Right lobe of liver (tissue), 6 donors: ENCODE measurements at regions not wholly inside any gene's neighbourhood (a gene's known extent, or its start where the extent isn't known, plus 50 kb on each side); places are given as distances from the start of the nearest gene placed in this dataset.

ENCODE experiments used
- ATAC-seq, 4 donors: fragments of 200-7000 bp; cut with Tn5 transposase; one replicate each; pipeline ENCODE4 v1.9.1; 2020; ENCODE audit warnings: mild to moderate bottlenecking in 4 of 4, moderate library complexity in 4 of 4
- DNase-seq, 3 donors: peaks; one replicate each; pipeline ENCODE4 v3.0.0-alpha.2; 2020
- H3K27ac ChIP-seq, 3 donors: fragments of 200-600 bp; one replicate each; pipeline ENCODE4 v1.8.0; 2022
- H3K27me3 ChIP-seq, 2 donors: fragments of 200-600 bp; one replicate each; pipeline ENCODE4 v1.8.0; 2022
- H3K36me3 ChIP-seq, 4 donors: fragments of 200-600 bp; sonication (generic) in 1 of 4; one replicate each; pipeline versions ENCODE4 v1.5.1 to v1.8.0; 2017 to 2022; ENCODE audit warnings: control low read depth in 1 of 4
- H3K4me1 ChIP-seq, 4 donors: fragments of 200-600 bp; sonication (generic) in 1 of 4; one replicate each; pipeline versions ENCODE4 v1.5.1 to v1.8.0; 2017 to 2022; ENCODE audit warnings: control low read depth in 1 of 4
- H3K4me3 ChIP-seq, 3 donors: fragments of 200-600 bp; one replicate each; pipeline ENCODE4 v1.8.0; 2022
- H3K9me3 ChIP-seq, 4 donors: fragments of 200-600 bp; sonication (generic) in 1 of 4; one replicate each; pipeline versions ENCODE4 v1.5.1 to v1.8.0; 2017 to 2022; ENCODE audit warnings: control low read depth in 1 of 4
- POLR2A ChIP-seq: fragments of 450-650 bp; IDR thresholded peaks from one replicate; pipeline ENCODE4 v1.6.1; 2017; ENCODE audit warnings: antibody characterized with exemption, mild to moderate bottlenecking
- WGBS: methylation state at CpG from one replicate; pipeline ENCODE4 v1.1.6; 2018; ENCODE audit warnings: low coverage, low lambda C conversion rate; ENCODE audit not compliant: insufficient coverage; ENCODE audit errors: missing lambda C conversion rate; 5-methylcytosine and 5-hydroxymethylcytosine counted together
- intact Hi-C, 2 donors: fragments of 100-400 bp; cut with DNase I; formaldehyde crosslinking; loops; one replicate each; pipeline versions ENCODE4 v1.11.2 to v1.14.1; 2022
- TF ChIP-seq, protein P1 (sequence below), 4 donors: fragments of 200-600 bp in 3 of 4; fragments of 450-650 bp in 1 of 4; IDR thresholded peaks; one replicate each; pipeline versions ENCODE4 v1.5.1 to v1.8.0; 2016 to 2022; ENCODE audit warnings: antibody characterized with exemption in 4 of 4, mild to moderate bottlenecking in 2 of 4
- donor health status: DM: no; HTN: yes; CAD: no.
- donor health status: DM: no; HTN: no; CAD: no.
- donor health status: DM: no; HTN: no; CAD: no.
- donor health status: DM: no; HTN: yes; CAD: no.
- donor health status: DM: no; HTN: yes; CAD: no.

DNA sequence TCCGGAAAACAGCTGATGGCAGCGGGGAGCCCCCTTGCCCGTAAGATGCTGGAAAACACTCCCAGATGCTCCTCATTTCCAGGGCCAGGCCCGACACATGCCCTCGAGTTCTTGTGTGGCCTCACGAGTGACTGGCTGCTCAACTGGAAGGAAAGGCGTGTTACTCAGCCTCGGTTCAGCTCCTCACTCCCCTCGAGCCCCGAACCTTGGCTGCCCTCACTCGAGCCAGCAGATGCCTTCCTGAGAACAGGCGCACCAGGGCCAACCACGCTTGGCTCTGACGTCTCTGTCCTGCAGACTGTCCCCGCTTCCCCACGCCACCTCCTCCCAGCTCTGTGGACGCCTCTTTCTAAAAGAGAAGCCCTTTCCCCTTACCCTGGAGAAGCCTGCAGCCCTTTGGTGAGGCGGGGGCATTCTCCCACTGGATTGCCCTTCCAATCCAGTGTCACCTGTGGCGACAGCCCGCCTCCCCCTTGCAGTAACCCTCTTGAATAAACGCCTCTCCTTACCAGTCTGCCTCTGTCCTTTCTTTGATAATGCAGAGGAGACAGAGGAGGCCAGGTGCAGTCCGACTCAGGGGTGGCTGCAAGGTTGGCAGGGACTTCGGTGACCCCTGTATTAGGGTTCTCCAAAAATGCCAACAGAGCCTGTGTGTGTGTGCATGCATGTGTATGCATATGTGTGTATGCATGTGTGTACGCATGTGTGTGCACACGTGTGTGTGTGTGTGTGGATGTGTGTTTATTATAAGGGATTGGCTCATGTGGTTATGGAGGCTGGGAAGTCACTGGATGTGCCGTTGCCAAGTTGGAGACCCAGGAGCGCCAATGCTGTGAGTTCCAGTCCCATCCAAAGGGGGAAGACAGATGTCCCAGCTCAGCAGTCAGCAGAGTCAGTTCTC is 166.3 kb downstream of the KIF26A start:
- intact Hi-C loops = no loop called here
- Histone ChIP-seq H3K9me3 (no peaks in the 10 kb centered on the region), H3K27ac (no peak overlapping the region), H3K27me3 (no peaks in the 10 kb centered on the region), H3K36me3 (no peaks in the 10 kb centered on the region), H3K4me1 (no peaks in the 10 kb centered on the region), H3K4me3 (no peak overlapping the region)
- TF ChIP-seq POLR2A = no peak
- TF ChIP-seq, protein P1, sequence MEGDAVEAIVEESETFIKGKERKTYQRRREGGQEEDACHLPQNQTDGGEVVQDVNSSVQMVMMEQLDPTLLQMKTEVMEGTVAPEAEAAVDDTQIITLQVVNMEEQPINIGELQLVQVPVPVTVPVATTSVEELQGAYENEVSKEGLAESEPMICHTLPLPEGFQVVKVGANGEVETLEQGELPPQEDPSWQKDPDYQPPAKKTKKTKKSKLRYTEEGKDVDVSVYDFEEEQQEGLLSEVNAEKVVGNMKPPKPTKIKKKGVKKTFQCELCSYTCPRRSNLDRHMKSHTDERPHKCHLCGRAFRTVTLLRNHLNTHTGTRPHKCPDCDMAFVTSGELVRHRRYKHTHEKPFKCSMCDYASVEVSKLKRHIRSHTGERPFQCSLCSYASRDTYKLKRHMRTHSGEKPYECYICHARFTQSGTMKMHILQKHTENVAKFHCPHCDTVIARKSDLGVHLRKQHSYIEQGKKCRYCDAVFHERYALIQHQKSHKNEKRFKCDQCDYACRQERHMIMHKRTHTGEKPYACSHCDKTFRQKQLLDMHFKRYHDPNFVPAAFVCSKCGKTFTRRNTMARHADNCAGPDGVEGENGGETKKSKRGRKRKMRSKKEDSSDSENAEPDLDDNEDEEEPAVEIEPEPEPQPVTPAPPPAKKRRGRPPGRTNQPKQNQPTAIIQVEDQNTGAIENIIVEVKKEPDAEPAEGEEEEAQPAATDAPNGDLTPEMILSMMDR (IDR thresholded peaks at IDR 0.05) = no peak
- 72% methylated on average over 7 of the region's 27 CpGs for WGBS
- ATAC-seq (no peak), DNase-seq (peak in 2 of 3 donors; percentile 13 to 46)

DNA sequence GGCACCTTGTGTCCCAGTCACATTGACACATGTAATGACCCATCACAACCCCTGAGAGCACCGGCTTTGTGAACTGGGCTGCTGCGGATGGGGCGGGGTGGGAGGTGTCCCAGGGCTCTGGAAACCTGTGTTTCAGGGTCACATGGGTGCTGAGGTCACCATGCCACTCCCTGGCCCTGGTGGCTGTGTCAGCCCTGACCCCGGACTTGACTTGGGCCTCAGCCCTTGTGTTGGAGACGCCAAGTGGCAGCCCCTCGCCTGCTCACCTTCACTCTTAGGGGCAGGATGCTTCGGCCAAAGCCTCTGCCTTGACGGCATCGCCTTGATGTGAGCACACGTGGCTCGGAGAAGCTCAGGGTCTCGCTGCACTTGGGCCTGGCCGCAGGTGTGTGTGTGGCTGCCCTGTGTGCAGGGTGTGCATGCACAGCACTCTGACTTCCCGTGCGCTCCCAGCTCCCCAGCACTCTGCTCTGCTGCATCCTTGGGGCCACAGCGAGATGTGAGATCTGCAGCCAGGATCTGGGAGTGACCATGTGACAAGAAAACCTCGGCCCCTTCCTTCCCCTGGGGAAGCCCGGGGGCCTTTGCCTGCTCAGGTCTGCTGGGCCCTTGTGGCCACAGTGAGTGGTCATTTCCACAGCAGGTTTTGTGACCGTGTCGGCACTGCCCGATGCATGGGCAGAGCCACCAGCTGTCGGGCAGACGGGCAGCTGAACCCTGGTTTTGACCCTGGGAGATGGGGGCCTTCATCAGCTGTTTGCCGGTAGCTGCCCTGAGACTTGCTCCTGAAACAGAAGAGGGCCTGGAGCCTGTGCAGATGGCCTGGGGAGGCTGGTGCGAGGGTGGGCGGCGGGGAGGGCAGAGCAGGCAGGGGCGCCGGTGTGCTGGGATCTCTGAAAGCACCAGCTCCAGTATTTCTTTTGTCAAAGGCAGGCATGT is 167.4 kb downstream of the KIF26A start:
- WGBS = 70% methylated on average over 2 of the region's 29 CpGs
- peak in 2 of 3 donors; percentile 7 to 53 for DNase-seq
- no peak for ATAC-seq
- Histone ChIP-seq H3K9me3 (no peaks in the 10 kb centered on the region), H3K4me1 (no peaks in the 10 kb centered on the region), H3K4me3 (no peak overlapping the region), H3K36me3 (no peaks in the 10 kb centered on the region), H3K27me3 (no peaks in the 10 kb centered on the region), H3K27ac (no peak overlapping the region)
- no peak for TF ChIP-seq POLR2A
- TF ChIP-seq, protein P1 (IDR thresholded peaks at IDR 0.05) = no peak
- intact Hi-C loops = no loop called here

DNA sequence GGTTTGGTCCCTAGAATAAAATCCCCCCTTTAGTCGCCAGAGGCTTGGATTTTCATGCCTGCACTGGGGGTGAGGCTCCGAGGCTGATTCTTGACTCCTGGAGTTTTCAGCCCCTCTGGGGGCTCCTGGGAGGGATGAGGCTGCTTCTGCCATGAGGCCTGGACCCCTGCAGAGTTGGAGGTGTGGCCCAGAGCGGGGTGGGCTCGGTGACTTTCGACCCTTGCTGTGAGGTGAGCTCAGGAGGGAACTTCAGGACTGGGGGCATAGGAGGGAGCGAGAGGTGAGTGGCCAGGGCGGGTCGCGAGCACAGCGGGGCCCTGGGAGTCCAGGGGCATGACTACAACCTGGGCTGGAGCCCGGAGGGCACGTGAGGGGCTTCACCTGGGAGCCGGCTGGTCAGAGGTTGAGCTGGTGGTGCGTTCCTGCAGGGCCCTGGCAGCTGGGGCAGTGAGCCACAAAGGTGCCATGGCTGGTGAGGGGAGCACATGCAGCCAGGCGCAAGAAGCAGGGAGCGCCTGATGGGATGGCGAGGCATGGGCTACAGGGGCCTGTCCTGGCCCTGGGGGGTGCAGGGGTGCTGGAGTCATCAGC is 168.2 kb downstream of the KIF26A start:
- peak in 2 of 3 donors; percentile 10 to 30 for DNase-seq
- intact Hi-C loops = no loop called here
- no peak for TF ChIP-seq POLR2A
- TF ChIP-seq, protein P1 (IDR thresholded peaks at IDR 0.05) = no peak
- WGBS = 63% methylated on average over 8 of the region's 17 CpGs
- Histone ChIP-seq H3K4me1 (no peaks in the 10 kb centered on the region), H3K36me3 (no peaks in the 10 kb centered on the region), H3K4me3 (no peak overlapping the region), H3K9me3 (no peaks in the 10 kb centered on the region), H3K27me3 (no peaks in the 10 kb centered on the region), H3K27ac (no peak overlapping the region)
- ATAC-seq = no peak

DNA sequence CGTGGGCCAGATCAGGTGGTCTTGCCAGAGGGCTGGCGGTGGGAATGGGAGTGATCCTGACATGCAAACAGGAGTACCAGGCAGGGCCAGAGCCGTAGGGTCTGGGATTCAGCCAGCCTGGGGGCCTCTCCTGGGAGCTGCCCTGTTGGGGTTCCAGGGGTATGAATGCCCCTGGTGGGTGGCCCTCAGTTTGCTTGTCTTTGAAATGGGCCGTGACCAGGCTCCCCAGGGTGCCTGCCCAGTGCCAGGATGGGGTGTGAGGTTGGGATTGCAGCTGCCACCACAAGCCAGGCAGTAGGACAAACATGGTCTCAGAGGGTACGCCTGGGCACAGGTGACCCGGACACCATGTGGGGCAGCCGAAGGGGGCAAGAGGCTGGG is 168.8 kb downstream of the KIF26A start:
- Histone ChIP-seq H3K27me3 (no peaks in the 10 kb centered on the region), H3K4me1 (no peaks in the 10 kb centered on the region), H3K4me3 (no peak overlapping the region), H3K36me3 (no peaks in the 10 kb centered on the region), H3K27ac (no peak overlapping the region), H3K9me3 (no peaks in the 10 kb centered on the region)
- no CpG with 5 or more reads among the region's 7 CpGs for WGBS
- TF ChIP-seq POLR2A = no peak
- TF ChIP-seq, protein P1 (IDR thresholded peaks at IDR 0.05) = no peak
- peak in 2 of 3 donors; percentile 6 to 39 for DNase-seq
- ATAC-seq = peak in 1 of 4 donors; percentile 4
- intact Hi-C loops = no loop called here
